AG09309 (cell line): ENCODE measurements at regions not wholly inside any gene's neighbourhood (a gene's known extent, or its start where the extent isn't known, plus 50 kb on each side); places are given as distances from the start of the nearest gene placed in this dataset.

ENCODE experiments used
- DNase-seq: peaks from one replicate; pipeline ENCODE4 v3.0.0-alpha.2; 2010; ENCODE audit warnings: low read depth
- H3K4me3 ChIP-seq: 2 replicates; pipeline ENCODE4 v1.5.1; 2011; ENCODE audit warnings: mild to moderate bottlenecking, low read depth, low read length, moderate library complexity; ENCODE audit not compliant: control insufficient read depth
- TF ChIP-seq, protein P1 (sequence below): IDR thresholded peaks from 2 replicates; pipeline ENCODE4 v1.5.1; 2011; ENCODE audit warnings: mild to moderate bottlenecking, low read depth, low read length, inconsistent platforms; ENCODE audit not compliant: insufficient read depth, control insufficient read depth; ENCODE audit errors: missing control alignments

DNA sequence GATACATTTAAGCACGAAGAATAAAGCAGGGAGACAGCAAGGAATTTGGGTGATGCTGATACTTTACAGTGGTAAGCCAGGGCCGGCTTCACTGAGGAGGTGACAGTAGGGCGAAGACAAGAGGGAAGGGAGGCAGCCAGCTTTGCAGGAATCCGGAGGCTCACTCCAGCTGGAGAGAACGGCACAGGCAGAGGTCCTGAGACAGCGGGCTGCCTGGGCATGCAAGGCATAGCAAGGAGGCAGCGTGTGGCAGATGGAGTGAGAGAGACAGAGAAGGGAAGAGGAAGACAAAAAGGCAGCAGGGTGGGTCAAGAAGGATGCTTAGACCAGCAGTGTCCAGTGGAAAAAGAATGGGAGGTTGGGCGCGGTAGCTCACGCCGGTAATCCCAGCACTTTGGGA, 83.2 kb upstream of the WASF3 start:
- no peak for DNase-seq
- TF ChIP-seq, protein P1, sequence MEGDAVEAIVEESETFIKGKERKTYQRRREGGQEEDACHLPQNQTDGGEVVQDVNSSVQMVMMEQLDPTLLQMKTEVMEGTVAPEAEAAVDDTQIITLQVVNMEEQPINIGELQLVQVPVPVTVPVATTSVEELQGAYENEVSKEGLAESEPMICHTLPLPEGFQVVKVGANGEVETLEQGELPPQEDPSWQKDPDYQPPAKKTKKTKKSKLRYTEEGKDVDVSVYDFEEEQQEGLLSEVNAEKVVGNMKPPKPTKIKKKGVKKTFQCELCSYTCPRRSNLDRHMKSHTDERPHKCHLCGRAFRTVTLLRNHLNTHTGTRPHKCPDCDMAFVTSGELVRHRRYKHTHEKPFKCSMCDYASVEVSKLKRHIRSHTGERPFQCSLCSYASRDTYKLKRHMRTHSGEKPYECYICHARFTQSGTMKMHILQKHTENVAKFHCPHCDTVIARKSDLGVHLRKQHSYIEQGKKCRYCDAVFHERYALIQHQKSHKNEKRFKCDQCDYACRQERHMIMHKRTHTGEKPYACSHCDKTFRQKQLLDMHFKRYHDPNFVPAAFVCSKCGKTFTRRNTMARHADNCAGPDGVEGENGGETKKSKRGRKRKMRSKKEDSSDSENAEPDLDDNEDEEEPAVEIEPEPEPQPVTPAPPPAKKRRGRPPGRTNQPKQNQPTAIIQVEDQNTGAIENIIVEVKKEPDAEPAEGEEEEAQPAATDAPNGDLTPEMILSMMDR: no peak
- H3K4me3 ChIP-seq: no peak overlapping the region

DNA sequence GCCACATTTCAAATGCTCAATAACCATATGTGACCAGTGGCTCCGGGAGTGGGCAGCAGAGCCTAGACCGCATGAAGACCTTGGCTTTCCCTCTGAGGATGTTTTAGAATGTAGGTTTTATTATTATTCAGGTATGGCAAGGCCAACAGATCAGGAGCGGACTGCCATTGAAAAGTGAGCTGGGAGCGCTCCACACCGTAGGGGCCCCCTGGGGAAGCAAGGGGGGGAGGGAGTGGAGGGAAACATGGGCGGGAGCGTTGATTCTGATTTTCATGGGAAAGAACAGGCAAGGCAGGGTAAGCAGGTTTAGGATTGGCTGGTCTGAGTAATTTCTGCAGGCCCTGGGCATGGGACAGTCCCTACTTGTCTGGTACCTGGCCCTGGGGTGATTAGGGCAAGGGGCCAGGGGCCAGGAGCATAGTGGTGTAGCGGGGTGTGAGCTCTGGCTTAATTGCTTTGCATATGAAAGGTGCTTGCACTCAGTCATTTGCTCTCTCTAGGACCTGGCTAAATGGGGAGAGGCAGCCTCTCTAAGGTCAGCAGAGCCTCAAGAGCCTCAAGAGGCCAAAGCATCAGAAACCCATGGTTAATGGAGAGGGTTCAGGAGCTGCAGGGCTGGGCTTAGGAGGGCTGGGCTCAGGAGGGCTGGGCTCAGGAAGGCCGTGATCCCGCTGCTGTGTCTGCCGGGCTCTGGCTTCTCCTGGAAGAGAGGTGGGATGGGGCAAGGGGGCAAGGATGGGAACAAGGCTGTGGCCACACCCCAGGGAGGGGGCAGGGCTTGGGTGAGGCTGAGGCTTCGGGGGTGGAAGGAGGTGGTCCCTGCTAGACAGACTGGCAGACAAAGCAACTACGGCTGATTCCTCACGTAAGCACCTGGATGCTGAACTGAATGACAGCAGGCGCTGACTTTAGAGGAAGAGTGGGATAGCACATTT, 82.0 kb upstream of the WASF3 start:
- TF ChIP-seq, protein P1: no peak
- no peak overlapping the region for H3K4me3 ChIP-seq
- DNase-seq: no peak

DNA sequence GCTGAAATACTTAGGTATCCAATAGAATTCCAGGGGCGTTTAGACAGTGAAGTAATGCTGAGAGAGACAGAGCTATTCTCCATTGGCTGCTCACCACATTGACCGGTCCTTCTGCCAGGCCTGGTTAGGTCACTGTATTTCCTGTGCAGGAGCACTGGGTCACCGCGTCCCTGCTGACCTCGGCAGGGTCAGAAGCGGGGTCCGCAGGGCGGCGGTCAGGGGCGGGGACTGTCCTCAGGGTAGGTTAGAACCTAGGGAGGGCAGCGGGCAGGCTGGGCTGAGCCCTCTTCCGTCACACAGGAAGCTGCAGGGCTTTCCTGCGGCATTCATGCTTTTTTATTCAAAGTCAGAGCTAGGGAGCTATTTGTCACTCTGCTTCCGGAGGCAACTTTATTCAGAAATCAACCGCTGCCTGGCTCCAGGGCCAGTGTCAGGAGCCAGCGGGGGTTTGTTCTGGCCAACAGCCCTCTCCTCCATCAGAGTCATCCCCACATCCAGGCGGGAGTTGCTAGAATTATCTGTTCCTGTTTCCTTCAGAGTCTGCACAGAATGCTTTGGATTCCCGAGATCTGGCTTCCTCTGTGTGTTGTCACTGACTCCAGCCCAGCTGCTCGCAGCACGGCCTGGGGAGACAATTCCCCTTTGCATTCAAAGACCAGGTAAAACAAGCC, 81.2 kb upstream of the WASF3 start:
- TF ChIP-seq, protein P1: no peak
- no peak overlapping the region for H3K4me3 ChIP-seq
- no peak for DNase-seq

DNA sequence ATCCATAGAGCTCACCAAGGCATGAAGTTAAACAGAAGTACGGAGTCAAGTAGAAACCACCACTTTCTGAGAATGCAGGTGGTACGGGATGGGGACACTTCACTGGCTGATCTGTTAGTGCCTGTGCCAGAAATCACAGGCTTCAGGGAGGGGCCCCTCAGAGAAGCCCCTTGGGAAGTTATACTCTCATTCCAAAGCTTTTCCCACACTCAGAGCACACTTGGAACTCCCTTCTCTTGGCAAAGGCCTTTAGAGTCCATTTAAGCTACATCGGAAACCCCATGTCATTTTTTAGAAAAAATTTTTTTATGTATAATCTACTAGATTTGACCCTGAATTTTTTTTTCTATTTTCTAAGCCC, 80.7 kb upstream of the WASF3 start:
- TF ChIP-seq, protein P1: no peak
- DNase-seq: no peak
- H3K4me3 ChIP-seq: no peak overlapping the region

DNA sequence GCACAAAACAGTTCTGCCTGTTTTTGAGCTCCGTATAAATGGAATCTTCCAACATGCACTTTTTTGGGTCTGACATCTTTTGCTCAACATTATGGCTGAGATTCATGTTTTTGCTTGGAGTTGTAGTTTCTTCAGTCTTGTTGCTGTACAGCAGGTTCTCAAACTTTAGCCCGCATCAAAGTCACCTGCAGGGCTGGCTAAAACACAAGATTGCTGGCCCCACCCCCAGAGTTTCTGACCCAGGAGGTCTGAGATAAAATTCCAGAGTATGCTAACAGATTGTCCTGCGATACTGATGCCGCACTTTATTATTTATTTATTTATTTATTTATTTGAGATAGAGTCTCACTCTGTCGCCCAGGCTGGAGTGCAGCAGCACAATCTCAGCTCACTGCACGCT, 79.8 kb upstream of the WASF3 start:
- TF ChIP-seq, protein P1: no peak
- H3K4me3 ChIP-seq: no peak overlapping the region
- no peak for DNase-seq

DNA sequence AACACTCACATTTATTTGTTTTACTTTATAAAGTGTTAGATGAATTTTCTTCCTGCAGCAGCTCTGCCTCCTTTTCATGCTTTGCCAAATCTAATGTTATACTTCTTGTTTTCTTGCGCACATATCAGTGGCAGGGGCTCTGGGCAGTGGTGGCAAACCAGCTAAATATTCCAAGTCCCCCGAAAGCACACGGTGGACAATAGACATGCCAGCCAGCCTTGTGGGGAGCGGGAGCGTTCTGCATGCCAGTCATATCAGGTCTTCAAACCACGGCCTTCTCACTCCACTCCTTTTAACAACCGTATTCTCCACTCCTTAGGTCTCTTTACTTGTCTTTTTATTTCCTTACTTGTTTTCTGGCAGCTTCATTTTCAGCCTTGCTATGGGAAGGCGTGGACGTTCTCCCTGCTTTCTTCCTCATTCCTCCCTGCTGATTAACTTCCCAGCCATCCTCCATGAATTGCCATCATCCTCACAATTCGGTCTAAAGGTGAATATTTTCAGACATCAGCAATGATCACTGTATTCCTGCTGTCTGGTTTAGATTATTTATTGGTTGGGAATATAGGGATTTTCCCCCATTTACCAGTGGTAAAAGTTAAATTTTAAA, 77.1 kb upstream of the WASF3 start:
- TF ChIP-seq, protein P1: no peak
- DNase-seq: peak; percentile 5
- no peak overlapping the region for H3K4me3 ChIP-seq
